GM18870 (cell line): ENCODE measurements at regions not wholly inside any gene's neighbourhood (a gene's known extent, or its start where the extent isn't known, plus 50 kb on each side); places are given as distances from the start of the nearest gene placed in this dataset.
"Not testable (repeated sequence)": the region's sequence is repeated elsewhere in the genome, so short reads cannot be mapped to it uniquely, and the experiment has no call there.

Source experiments
- ATAC-seq: cut with Tn5 transposase; IDR thresholded peaks from one replicate; pipeline ENCODE4 v1.9.1; 2021; ENCODE audit warnings: moderate library complexity; ENCODE audit not compliant: unreplicated experiment

- not testable (repeated sequence) for ATAC-seq
Measured at GRCh38 chr14:106323970-106324369, 797.6 kb downstream of the TMEM121 start.

GRCh38 chr14:106327234-106327633, 800.9 kb downstream of the TMEM121 start:
- no peak for ATAC-seq

GRCh38 chr14:106327702-106328353, 801.4 kb downstream of the TMEM121 start:
- not testable (repeated sequence) for ATAC-seq

- ATAC-seq: not testable (repeated sequence)
Measured at GRCh38 chr14:106329243-106329642, 802.9 kb downstream of the TMEM121 start.

GRCh38 chr14:106329987-106330774, 803.8 kb downstream of the TMEM121 start:
- not testable (repeated sequence) for ATAC-seq

- peak; percentile 45 for ATAC-seq
Measured at GRCh38 chr14:106334428-106335109, 808.2 kb downstream of the TMEM121 start.

GRCh38 chr14:106335110-106335429, 808.7 kb downstream of the TMEM121 start:
- not testable (repeated sequence) for ATAC-seq

GRCh38 chr14:106338775-106339174, 812.4 kb downstream of the TMEM121 start:
- ATAC-seq: not testable (repeated sequence)

GRCh38 chr14:106340658-106341057, 814.3 kb downstream of the TMEM121 start:
- ATAC-seq: not testable (repeated sequence)

- not testable (repeated sequence) for ATAC-seq
Measured at GRCh38 chr14:106341161-106341560, 814.8 kb downstream of the TMEM121 start.

- ATAC-seq: no peak
Measured at GRCh38 chr14:106343626-106344025, 817.2 kb downstream of the TMEM121 start.

- ATAC-seq: not testable (repeated sequence)
Measured at GRCh38 chr14:106344065-106344614, 817.8 kb downstream of the TMEM121 start.

GRCh38 chr14:106344791-106345479, 818.6 kb downstream of the TMEM121 start:
- ATAC-seq: not testable (repeated sequence)

GRCh38 chr14:106346084-106346483, 819.7 kb downstream of the TMEM121 start:
- ATAC-seq: no peak

- ATAC-seq: no peak
Measured at GRCh38 chr14:106346534-106347290, 820.3 kb downstream of the TMEM121 start.

- no peak for ATAC-seq
Measured at GRCh38 chr14:106347291-106347778, 821.0 kb downstream of the TMEM121 start.

- ATAC-seq: no peak
Measured at GRCh38 chr14:106347890-106348755, 821.7 kb downstream of the TMEM121 start.

GRCh38 chr14:106348873-106349540, 822.6 kb downstream of the TMEM121 start:
- not testable (repeated sequence) for ATAC-seq
